TTC549 (cell line): ENCODE measurements at regions not wholly inside any gene's neighbourhood (a gene's known extent, or its start where the extent isn't known, plus 50 kb on each side); places are given as distances from the start of the nearest gene placed in this dataset.
A peak's percentile ranks its signal among the peaks of the same experiment; 100 is the strongest.

Experiments used
- FAIRE-seq: peaks from 2 replicates; lab custom pipeline; 2012; peaks lifted over from hg19 to GRCh38; lab: Jason Lieb, UNC

GRCh38 chr11:28598531-28598930 is 490.3 kb downstream of the METTL15 start:
- FAIRE-seq = no peak

- FAIRE-seq = no peak
These were observed 488.6 kb downstream of the METTL15 start for GRCh38 chr11:28596816-28597215.

- FAIRE-seq = no peak
These were observed 484.0 kb downstream of the METTL15 start for GRCh38 chr11:28592141-28592540.

DNA sequence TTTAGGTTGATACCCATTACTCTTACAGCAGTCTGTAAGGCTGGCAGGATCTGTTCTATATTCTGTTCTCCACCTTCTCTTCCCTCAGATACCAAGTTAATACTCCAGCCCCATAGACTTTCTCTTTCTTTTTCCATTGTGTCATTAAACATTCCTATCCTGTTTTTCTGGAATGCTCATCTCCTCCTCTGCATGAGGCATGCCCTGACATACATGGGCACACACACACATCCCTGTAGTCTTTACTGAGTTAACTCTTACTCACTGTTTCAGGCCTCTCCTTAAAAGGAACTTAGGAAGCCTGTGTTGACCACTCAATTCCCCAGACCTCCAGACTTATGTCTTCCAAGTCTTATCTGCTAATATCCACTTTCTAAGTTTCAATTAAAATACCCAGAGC is 476.8 kb downstream of the METTL15 start:
- no peak for FAIRE-seq

- no peak for FAIRE-seq
These were observed 474.3 kb downstream of the METTL15 start for GRCh38 chr11:28582506-28582905.

- FAIRE-seq = no peak
These were observed 473.4 kb downstream of the METTL15 start for GRCh38 chr11:28581286-28582242.

GRCh38 chr11:28571371-28571770 is 463.2 kb downstream of the METTL15 start:
- no peak for FAIRE-seq

DNA sequence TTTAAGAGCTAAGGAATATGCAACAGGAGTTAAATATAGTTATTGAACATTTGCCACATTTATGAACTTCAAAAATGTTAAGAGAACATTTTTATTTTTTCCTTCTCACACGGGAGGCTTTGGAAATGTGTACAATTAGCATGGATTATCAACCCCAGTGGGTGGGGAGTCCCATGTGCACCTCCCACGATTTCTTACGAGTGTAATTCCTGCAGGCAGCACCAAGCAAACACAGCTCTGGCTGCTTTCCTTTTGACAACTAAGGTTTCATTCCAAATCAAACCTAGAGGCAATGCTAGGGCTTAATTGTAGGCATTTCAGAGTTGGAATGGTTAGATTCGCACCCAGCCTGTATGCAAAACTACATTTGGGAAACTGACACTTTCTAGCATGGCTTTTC is 460.9 kb downstream of the METTL15 start:
- FAIRE-seq = no peak

DNA sequence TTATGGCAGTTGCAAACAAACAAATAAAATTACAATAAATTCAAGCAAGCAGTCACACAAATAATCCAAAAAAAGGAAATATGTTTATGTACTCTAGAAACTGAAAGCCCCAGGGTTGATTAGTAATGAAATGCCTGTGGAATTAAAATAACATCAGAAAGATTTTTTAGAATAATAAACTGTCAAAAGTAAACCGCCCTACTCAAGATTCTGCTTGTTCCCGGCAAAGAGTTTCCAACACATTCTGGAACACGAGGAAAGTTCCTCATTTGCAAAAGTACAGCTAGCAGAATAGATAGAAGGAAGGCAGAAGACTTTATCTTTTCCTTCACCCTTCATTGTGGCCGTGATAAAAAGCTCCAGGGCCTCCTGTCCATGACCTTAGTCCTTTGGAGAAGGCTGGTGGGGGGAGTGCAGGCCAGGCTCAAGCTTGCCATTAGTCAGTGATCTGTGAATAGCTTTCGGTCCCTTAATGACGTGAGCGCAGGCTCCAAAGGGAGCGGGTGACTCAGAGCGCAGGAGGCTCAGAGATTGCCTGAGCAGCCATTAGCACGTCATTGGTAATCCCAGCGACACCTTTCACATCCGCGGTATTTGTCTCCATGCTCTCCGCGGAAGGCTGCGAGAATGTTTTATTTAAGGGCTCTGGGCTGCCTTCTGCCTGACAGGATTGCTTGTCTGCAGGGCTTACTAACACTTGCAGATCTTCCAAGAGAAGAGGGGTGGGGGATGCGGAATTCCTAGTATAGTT is 458.3 kb downstream of the METTL15 start:
- FAIRE-seq = no peak

- no peak for FAIRE-seq
These were observed 451.3 kb downstream of the METTL15 start for GRCh38 chr11:28559492-28559891.

DNA sequence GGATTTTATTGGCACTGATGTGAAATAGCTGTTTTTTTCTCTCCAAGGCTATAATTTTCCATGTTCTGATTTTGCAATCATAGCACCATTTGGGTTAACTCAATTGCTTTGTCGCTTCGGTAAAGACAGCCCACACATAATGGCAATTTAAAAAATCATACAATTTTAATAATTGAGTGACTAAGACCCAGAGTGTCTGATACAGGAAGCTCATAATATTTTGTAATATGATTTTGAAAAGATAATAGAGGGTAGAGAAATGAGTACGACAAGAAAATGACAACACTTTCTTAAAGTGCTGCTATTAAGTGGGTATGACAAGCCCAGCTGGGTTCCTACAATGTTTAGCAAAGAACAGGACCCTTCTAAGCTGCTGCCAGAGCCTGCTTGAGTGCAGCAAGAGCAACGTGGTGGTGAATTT is 439.1 kb downstream of the METTL15 start:
- no peak for FAIRE-seq

DNA sequence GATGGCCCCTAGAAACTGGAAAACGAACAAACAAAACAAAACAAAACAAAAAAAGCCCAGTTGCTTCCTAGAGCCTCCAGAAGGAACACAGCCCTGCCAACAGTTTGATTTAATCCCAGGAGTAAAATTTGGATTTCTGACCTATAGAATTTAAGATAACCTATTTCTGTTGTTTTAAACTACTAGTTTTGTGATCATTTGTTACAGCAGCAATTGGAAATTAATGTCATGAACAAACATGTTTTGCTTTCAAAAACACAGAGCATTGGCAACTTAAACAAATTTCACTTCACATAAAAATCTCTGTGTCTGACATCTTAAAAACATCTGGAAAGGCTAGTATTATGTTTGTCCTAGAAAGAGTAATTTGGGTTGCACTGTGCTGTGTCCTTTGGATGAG is 437.3 kb downstream of the METTL15 start:
- FAIRE-seq = no peak

GRCh38 chr11:28542561-28542960 is 434.4 kb downstream of the METTL15 start:
- no peak for FAIRE-seq

GRCh38 chr11:28539239-28540030 is 431.2 kb downstream of the METTL15 start:
- no peak for FAIRE-seq

DNA sequence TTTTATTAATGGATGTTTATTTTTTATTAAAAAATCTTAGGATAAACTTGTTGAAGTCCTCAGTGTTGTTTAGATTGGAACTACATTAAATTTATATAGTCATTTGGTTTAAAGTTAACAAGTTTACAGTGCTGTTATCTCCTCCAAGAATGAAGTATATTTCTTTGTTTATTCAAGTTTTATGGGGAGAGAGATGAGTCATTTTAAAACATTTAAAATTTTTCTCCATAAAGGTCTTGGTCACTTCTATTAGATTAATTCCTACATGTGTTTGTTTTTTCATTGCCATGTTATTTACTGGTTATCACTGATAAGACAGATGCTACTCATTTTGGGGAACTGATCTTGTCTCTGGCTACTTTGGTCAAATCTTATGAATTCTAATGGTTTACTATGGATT is 429.6 kb downstream of the METTL15 start:
- no peak for FAIRE-seq

DNA sequence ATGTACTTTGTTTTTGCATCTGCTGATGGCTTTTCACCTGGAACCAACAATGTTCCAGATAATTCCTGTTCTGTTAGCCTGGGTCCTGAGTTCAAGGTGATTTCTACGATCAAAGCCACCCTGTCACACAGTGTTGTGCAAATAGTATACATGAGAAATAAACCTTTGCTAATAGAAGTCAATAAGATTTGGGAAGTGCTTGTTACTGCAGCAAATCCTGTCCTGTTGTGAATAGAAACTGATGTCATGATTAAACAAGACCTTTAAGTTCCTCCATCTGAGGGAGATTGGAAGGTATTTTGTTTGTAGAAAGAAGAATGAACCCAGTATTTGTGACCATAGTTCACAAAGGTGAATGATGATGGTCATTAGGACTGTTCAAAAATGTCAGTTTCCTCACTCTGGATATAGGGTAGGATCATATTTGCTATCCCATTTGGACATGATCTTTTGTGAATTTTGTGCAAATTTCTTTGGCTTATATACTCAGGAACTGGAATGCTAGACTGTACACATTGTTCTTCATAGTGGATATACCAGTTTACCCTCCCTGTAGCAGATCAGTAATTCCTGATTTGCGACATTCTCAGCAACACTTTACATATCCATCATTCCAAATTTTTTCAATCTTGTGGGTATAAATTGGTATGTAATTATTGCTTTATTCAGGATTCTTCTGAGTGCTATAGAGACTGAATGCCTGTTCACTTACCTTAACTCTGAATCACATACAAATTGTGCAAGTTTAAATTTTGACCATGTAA is 428.5 kb downstream of the METTL15 start:
- FAIRE-seq = no peak

GRCh38 chr11:28535677-28536076 is 427.5 kb downstream of the METTL15 start:
- no peak for FAIRE-seq

GRCh38 chr11:28529540-28530410 is 421.6 kb downstream of the METTL15 start:
- FAIRE-seq = peak; percentile 71

- no peak for FAIRE-seq
These were observed 420.9 kb downstream of the METTL15 start for GRCh38 chr11:28529046-28529445.

GRCh38 chr11:28528217-28528616 is 420.0 kb downstream of the METTL15 start:
- FAIRE-seq = no peak

DNA sequence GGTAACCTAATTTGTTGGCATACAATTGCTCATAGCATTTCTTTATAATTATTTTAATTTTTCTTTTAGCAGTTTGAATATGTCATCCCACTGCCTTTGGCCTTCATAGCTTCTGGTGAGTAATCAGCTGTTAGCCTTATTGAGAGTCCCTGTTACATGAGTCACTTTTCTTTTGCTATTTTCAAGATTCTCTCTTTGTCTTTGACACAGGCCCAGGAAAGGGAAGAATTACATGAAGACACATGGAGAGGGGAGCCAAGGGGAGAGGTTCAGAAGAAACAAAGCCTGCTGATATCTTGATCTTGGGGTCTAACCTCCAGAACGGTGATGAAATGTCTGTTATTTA is 418.2 kb downstream of the METTL15 start:
- no peak for FAIRE-seq
